ENCODE measurements at regions not wholly inside any gene's neighbourhood (a gene's known extent, or its start where the extent isn't known, plus 50 kb on each side); places are given as distances from the start of the nearest gene placed in this dataset.

DNA sequence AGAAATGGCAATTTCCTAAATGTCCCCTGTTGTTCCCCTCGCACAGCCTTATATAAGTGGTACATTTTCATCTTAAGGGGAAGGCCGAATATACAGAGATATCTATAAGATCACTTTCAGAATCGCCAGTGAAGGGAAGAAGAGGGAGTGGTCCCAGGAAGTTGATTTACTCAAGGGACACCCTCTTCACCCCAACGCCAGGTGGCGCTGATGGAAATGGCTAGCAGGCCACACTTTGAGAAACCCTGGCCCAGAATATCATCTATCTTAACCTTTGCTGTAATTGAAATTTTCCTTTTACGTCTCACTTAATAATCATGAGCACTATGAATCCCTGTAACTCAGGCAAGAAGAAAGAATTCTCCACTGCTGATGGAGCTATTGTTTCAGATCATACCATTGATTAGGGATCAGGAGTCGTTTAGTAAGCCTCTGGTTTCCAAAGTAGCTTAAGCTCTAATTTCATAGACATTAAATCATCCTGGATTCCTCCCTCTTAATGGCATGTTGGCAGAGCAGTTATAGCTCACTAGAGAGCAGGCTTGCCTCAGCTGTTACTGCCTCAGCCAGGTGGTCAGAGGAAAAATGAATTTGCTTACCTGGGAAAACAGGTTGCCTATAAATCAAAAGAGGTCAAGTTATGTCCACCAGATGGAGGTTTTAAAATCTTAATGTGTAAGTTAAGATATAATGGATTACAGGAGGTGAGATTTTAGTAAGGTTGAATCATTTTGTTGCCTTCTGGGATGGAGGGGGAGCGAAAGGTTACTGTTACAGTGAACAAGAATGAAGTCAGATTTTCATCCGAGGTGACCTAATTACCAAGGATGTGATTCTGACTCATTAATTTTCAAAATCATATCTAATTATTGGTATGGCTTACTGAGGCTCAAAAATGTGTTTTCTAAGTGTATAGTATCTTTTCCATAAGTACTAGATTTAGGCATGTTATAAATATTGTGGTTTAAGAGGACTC, 941.2 kb upstream of the TENM3 start:
- ChIA-PET CTCF (interaction anchor here in 1 of 2 donors (0.6 to 0.9 kb wide), 2 partner anchors 11 to 701 kb away, joined by 3 to 6 read pairs; no protein-coding TSS in a partner anchor), POLR2A (no interaction called here)
- no CpG with 5 or more reads among the region's 9 CpGs for WGBS (ENCODE audit: insufficient coverage)
- no peaks in the 10 kb centered on the region for H3K9me3 ChIP-seq
- no peak overlapping the region for H3K4me3 ChIP-seq (ENCODE audit: control insufficient read depth in 1 of 2, extremely low read depth in 1 of 2, low read length in 1 of 2)
- Mint-ChIP-seq H3K27me3 (no peaks in the 10 kb centered on the region), H3K36me3 (no peaks in the 10 kb centered on the region), H3K4me1 (no peaks in the 10 kb centered on the region), H3K4me3 (no peak overlapping the region), H3K27ac (no peak overlapping the region), H3K9me3 (peaks cover 2 to 7% (median 4%) of the 10 kb centered on the region in 3 donors)
- DNase-seq: peak in 2 of 35 experiments; percentile 0 to 4
- H3K4me1 ChIP-seq (ENCODE audit: control insufficient read depth in 1 of 2, extremely low read depth in 1 of 2, insufficient read depth in 2 of 2, low read length in 2 of 2): no peaks in the 10 kb centered on the region
- no peaks in the 10 kb centered on the region for H3K36me3 ChIP-seq (ENCODE audit: control insufficient read depth in 2 of 2, extremely low read depth in 1 of 2, insufficient read depth in 1 of 2, low read length in 1 of 2)
- ATAC-seq (replicated peaks in 1 of 4): no peak
- H3K27ac ChIP-seq (ENCODE audit: low read length): no peak overlapping the region
- H3K27me3 ChIP-seq (replicated peaks in 1 of 2; ENCODE audit: control insufficient read depth in 2 of 2, extremely low read depth in 1 of 2, insufficient read depth in 2 of 2, low read length in 1 of 2): no peaks in the 10 kb centered on the region

DNA sequence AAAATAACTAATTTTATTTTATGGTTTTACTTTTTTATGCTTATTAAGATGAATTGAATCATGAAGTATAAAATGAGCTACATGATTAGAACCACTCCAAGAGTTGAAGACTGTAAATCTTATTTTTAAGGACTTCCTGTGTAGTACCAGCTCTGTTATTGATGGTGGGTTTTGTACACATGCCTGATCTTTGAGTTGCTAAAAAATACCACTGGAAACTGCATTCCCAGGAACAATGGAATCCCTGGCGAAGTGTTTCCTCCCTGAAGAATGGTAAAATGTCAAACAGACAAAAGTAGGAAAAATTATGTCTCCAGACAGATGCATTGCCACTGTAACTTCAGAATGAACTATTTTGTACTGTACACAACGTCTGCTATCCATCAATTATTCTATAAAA, 935.4 kb upstream of the TENM3 start:
- CTCF ChIA-PET: no interaction called here

DNA sequence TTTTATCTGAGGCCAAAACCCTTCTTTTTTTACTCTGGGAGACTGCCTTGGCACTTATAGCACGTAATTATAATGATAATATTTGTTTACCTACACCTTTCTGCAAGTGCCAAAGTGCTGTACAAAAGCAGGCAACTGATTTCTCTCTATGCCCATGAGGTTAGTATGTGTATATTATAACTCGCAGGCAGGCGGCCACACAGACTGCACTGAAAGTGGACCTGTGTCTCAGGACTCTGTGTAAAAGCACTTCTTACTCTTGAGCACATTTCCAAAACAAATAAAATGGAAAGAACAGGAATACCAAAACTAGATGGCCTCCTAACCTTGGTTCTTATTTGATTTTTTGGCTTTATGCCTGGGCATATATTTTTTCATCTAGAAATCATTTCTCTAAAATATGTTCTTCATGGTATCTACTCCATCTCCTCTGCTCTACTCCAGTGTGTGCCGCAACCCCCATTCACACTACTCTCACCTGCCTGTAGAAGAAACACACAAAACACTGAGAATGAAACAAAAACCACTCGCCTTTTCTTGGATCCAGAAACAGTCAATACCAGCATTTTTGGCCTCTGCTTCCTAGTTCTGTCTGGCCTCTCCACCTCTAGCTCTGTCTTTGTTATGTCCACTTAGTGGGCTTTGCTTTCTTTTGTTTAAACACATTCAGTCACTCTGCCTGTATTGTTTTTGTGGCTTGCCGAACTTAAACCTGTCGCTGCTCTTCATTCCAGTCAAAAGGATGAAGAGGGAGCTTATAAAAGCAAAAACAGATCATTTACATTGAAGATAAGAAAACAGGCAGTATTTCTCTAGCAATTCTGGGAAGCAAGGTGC, 934.5 kb upstream of the TENM3 start:
- Mint-ChIP-seq H3K4me1 (no peaks in the 10 kb centered on the region), H3K4me3 (no peak overlapping the region), H3K27ac (no peak overlapping the region), H3K9me3 (peaks cover 3 to 4% (median 4%) of the 10 kb centered on the region in 3 donors), H3K27me3 (no peaks in the 10 kb centered on the region), H3K36me3 (no peaks in the 10 kb centered on the region)
- Histone ChIP-seq H3K36me3 (ENCODE audit: control insufficient read depth in 2 of 2, extremely low read depth in 1 of 2, insufficient read depth in 1 of 2, low read length in 1 of 2) (no peaks in the 10 kb centered on the region), H3K4me3 (ENCODE audit: control insufficient read depth in 1 of 2, extremely low read depth in 1 of 2, low read length in 1 of 2) (no peak overlapping the region), H3K27me3 (replicated peaks in 1 of 2; ENCODE audit: control insufficient read depth in 2 of 2, extremely low read depth in 1 of 2, insufficient read depth in 2 of 2, low read length in 1 of 2) (no peaks in the 10 kb centered on the region), H3K4me1 (ENCODE audit: control insufficient read depth in 1 of 2, extremely low read depth in 1 of 2, insufficient read depth in 2 of 2, low read length in 2 of 2) (no peaks in the 10 kb centered on the region), H3K27ac (ENCODE audit: low read length) (no peak overlapping the region), H3K9me3 (no peaks in the 10 kb centered on the region)
- POLR2A ChIA-PET: no interaction called here
- 89% methylated on average over 1 of the region's 7 CpGs for WGBS (ENCODE audit: insufficient coverage)
- ATAC-seq (replicated peaks in 1 of 4) (no peak), DNase-seq (no peak)
- CTCF ChIA-PET: no interaction called here

More for the DNA sequence above, 935.4 kb upstream of the TENM3 start:
- H3K4me3 ChIP-seq (ENCODE audit: control insufficient read depth in 1 of 2, extremely low read depth in 1 of 2, low read length in 1 of 2): no peak overlapping the region
- H3K9me3 ChIP-seq: no peaks in the 10 kb centered on the region
- no peak overlapping the region for H3K27ac ChIP-seq (ENCODE audit: low read length)
- ATAC-seq (replicated peaks in 1 of 4) (no peak), DNase-seq (no peak)
- H3K4me1 ChIP-seq (ENCODE audit: control insufficient read depth in 1 of 2, extremely low read depth in 1 of 2, insufficient read depth in 2 of 2, low read length in 2 of 2): no peaks in the 10 kb centered on the region
- POLR2A ChIA-PET: interaction anchor here in 1 of 2 donors (0.7 kb wide), 1 partner anchor 9 kb away, joined by 7 read pairs; no protein-coding TSS in a partner anchor
- H3K36me3 ChIP-seq (ENCODE audit: control insufficient read depth in 2 of 2, extremely low read depth in 1 of 2, insufficient read depth in 1 of 2, low read length in 1 of 2): no peaks in the 10 kb centered on the region
- H3K36me3 Mint-ChIP-seq: no peaks in the 10 kb centered on the region
- no peaks in the 10 kb centered on the region for H3K27me3 ChIP-seq (replicated peaks in 1 of 2; ENCODE audit: control insufficient read depth in 2 of 2, extremely low read depth in 1 of 2, insufficient read depth in 2 of 2, low read length in 1 of 2)
- no CpG with 5 or more reads among the region's 2 CpGs for WGBS (ENCODE audit: insufficient coverage)
- no peaks in the 10 kb centered on the region for H3K27me3 Mint-ChIP-seq
- H3K4me1 Mint-ChIP-seq: no peaks in the 10 kb centered on the region
- peaks cover 2 to 4% (median 3%) of the 10 kb centered on the region in 3 donors for H3K9me3 Mint-ChIP-seq
- no peak overlapping the region for H3K27ac Mint-ChIP-seq
- H3K4me3 Mint-ChIP-seq: no peak overlapping the region

DNA sequence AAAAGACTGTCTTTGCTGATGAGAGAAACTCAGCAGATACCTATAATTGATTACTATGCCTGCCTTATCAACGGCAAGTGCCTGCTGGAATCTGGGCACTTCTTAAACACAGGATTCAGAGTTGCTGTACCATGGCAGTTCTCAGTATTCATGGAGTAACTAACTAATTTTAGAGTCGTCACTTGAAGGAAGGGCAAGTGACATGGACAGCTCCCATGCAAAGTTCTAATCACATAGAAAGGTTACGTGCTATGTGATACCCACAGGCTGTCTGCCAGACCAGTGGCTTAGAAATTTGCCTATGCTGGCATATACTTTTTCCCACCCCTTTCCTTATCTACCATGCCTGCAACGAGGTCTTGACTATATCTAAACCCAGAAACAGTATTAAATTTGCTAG, 931.1 kb upstream of the TENM3 start:
- no peaks in the 10 kb centered on the region for H3K4me1 Mint-ChIP-seq
- no peaks in the 10 kb centered on the region for H3K9me3 ChIP-seq
- no peak overlapping the region for H3K4me3 ChIP-seq (ENCODE audit: control insufficient read depth in 1 of 2, extremely low read depth in 1 of 2, low read length in 1 of 2)
- H3K27ac Mint-ChIP-seq: no peak overlapping the region
- CTCF ChIA-PET: no interaction called here
- ATAC-seq (replicated peaks in 1 of 4): no peak
- DNase-seq: no peak
- no peaks in the 10 kb centered on the region for H3K27me3 Mint-ChIP-seq
- no peaks in the 10 kb centered on the region for H3K36me3 ChIP-seq (ENCODE audit: control insufficient read depth in 2 of 2, extremely low read depth in 1 of 2, insufficient read depth in 1 of 2, low read length in 1 of 2)
- H3K27ac ChIP-seq (ENCODE audit: low read length): no peak overlapping the region
- no peaks in the 10 kb centered on the region for H3K4me1 ChIP-seq (ENCODE audit: control insufficient read depth in 1 of 2, extremely low read depth in 1 of 2, insufficient read depth in 2 of 2, low read length in 2 of 2)
- WGBS (ENCODE audit: insufficient coverage): 65% methylated on average over 2 of the region's 4 CpGs
- no peak overlapping the region for H3K4me3 Mint-ChIP-seq
- H3K36me3 Mint-ChIP-seq: no peaks in the 10 kb centered on the region
- H3K27me3 ChIP-seq (replicated peaks in 1 of 2; ENCODE audit: control insufficient read depth in 2 of 2, extremely low read depth in 1 of 2, insufficient read depth in 2 of 2, low read length in 1 of 2): no peaks in the 10 kb centered on the region
- POLR2A ChIA-PET: no interaction called here
- H3K9me3 Mint-ChIP-seq: peaks cover 0 to 7% (median 4%) of the 10 kb centered on the region in 3 donors

DNA sequence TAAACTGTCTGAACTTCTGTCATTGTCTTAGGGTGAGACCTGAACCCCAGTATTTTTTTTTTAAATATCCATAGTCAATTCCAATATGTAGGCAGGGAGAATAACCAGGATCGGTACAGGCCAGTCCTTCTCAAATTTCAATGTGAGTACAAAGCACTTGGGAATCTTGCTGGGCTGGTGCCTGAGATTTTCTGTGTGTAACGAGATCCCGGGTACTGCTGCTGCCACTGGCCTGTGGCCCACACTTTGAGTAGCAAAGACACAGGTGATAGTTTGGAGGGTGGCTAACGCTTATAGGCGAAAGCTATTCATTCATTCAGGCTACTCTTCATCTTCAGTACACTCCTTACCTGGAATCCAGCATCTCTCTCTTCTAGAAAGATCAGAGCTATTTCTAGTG, 923.6 kb upstream of the TENM3 start:
- Mint-ChIP-seq H3K4me3 (no peak overlapping the region), H3K9me3 (peaks cover 0 to 11% (median 4%) of the 10 kb centered on the region in 3 donors), H3K4me1 (no peaks in the 10 kb centered on the region), H3K27me3 (no peaks in the 10 kb centered on the region), H3K27ac (no peak overlapping the region), H3K36me3 (no peaks in the 10 kb centered on the region)
- ChIA-PET CTCF (no interaction called here), POLR2A (no interaction called here)
- Histone ChIP-seq H3K9me3 (no peaks in the 10 kb centered on the region), H3K27ac (ENCODE audit: low read length) (no peak overlapping the region), H3K27me3 (replicated peaks in 1 of 2; ENCODE audit: control insufficient read depth in 2 of 2, extremely low read depth in 1 of 2, insufficient read depth in 2 of 2, low read length in 1 of 2) (no peaks in the 10 kb centered on the region), H3K4me3 (ENCODE audit: control insufficient read depth in 1 of 2, extremely low read depth in 1 of 2, low read length in 1 of 2) (no peak overlapping the region), H3K4me1 (ENCODE audit: control insufficient read depth in 1 of 2, extremely low read depth in 1 of 2, insufficient read depth in 2 of 2, low read length in 2 of 2) (no peaks in the 10 kb centered on the region), H3K36me3 (ENCODE audit: control insufficient read depth in 2 of 2, extremely low read depth in 1 of 2, insufficient read depth in 1 of 2, low read length in 1 of 2) (no peaks in the 10 kb centered on the region)
- WGBS (ENCODE audit: insufficient coverage): no CpG with 5 or more reads among the region's 5 CpGs
- DNase-seq: no peak
- no peak for ATAC-seq (replicated peaks in 1 of 4)

DNA sequence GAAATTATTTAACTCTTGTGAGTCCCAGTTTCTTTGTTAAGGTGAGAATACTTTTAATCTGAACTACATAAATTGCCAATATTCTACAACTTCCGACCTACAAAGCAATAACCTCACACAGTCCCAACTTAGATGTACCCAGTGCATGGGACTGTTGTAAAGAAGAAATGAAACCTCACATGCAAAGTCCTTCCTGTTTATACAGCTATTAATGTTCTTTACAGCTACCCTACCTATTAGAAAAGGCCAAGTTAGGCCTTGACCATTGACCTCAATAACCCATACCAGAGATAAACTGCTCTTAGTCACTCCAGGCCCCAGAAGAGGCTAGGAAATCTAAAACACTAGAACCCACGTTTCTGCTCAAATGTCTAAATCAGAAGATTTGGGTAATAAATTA, 920.1 kb upstream of the TENM3 start:
- no peak overlapping the region for H3K27ac ChIP-seq (ENCODE audit: low read length)
- DNase-seq (no peak), ATAC-seq (replicated peaks in 1 of 4) (no peak)
- Mint-ChIP-seq H3K4me1 (no peaks in the 10 kb centered on the region), H3K27ac (no peak overlapping the region), H3K4me3 (no peak overlapping the region), H3K36me3 (no peaks in the 10 kb centered on the region), H3K9me3 (peaks cover 4 to 18% (median 7%) of the 10 kb centered on the region in 3 donors), H3K27me3 (no peaks in the 10 kb centered on the region)
- no peaks in the 10 kb centered on the region for H3K9me3 ChIP-seq
- no peaks in the 10 kb centered on the region for H3K4me1 ChIP-seq (ENCODE audit: control insufficient read depth in 1 of 2, extremely low read depth in 1 of 2, insufficient read depth in 2 of 2, low read length in 2 of 2)
- H3K27me3 ChIP-seq (replicated peaks in 1 of 2; ENCODE audit: control insufficient read depth in 2 of 2, extremely low read depth in 1 of 2, insufficient read depth in 2 of 2, low read length in 1 of 2): no peaks in the 10 kb centered on the region
- ChIA-PET POLR2A (no interaction called here), CTCF (no interaction called here)
- no peaks in the 10 kb centered on the region for H3K36me3 ChIP-seq (ENCODE audit: control insufficient read depth in 2 of 2, extremely low read depth in 1 of 2, insufficient read depth in 1 of 2, low read length in 1 of 2)
- no CpG with 5 or more reads among the region's 2 CpGs for WGBS (ENCODE audit: insufficient coverage)
- no peak overlapping the region for H3K4me3 ChIP-seq (ENCODE audit: control insufficient read depth in 1 of 2, extremely low read depth in 1 of 2, low read length in 1 of 2)
